NCI-H187 (cell line): ENCODE measurements at regions not wholly inside any gene's neighbourhood (a gene's known extent, or its start where the extent isn't known, plus 50 kb on each side); places are given as distances from the start of the nearest gene placed in this dataset.

Experiments used
- DNase-seq, 2 experiments: peaks; one replicate each; lab custom pipeline; 2025; lab: John Stamatoyannopoulos, UW

- no peak for DNase-seq
These were observed 387.9 kb downstream of the MN1 start for GRCh38 chr22:27413702-27414101.

- no peak for DNase-seq
These were observed 384.8 kb downstream of the MN1 start for GRCh38 chr22:27416511-27417420.

GRCh38 chr22:27417421-27417814, 384.1 kb downstream of the MN1 start:
- no peak for DNase-seq

GRCh38 chr22:27418261-27418660, 383.3 kb downstream of the MN1 start:
- DNase-seq: no peak

GRCh38 chr22:27419473-27419872, 382.1 kb downstream of the MN1 start:
- no peak for DNase-seq

GRCh38 chr22:27420195-27420816, 381.2 kb downstream of the MN1 start:
- no peak for DNase-seq

- no peak for DNase-seq
These were observed 380.7 kb downstream of the MN1 start for GRCh38 chr22:27420817-27421361.

GRCh38 chr22:27422442-27422841, 379.1 kb downstream of the MN1 start:
- no peak for DNase-seq

- DNase-seq: no peak
These were observed 377.2 kb downstream of the MN1 start for GRCh38 chr22:27424319-27424718.

- no peak for DNase-seq
These were observed 372.1 kb downstream of the MN1 start for GRCh38 chr22:27429476-27429875.

GRCh38 chr22:27431081-27431480, 370.5 kb downstream of the MN1 start:
- no peak for DNase-seq

GRCh38 chr22:27431896-27432295, 369.7 kb downstream of the MN1 start:
- no peak for DNase-seq

GRCh38 chr22:27433099-27433498, 368.5 kb downstream of the MN1 start:
- no peak for DNase-seq

GRCh38 chr22:27433585-27434190, 367.9 kb downstream of the MN1 start:
- no peak for DNase-seq

GRCh38 chr22:27434898-27435297, 366.7 kb downstream of the MN1 start:
- no peak for DNase-seq

GRCh38 chr22:27435844-27436576, 365.5 kb downstream of the MN1 start:
- DNase-seq: no peak

GRCh38 chr22:27436591-27436990, 365.0 kb downstream of the MN1 start:
- DNase-seq: no peak

- DNase-seq: no peak
These were observed 364.0 kb downstream of the MN1 start for GRCh38 chr22:27437570-27437969.

- no peak for DNase-seq
These were observed 363.1 kb downstream of the MN1 start for GRCh38 chr22:27438271-27438980.

- DNase-seq: no peak
These were observed 362.4 kb downstream of the MN1 start for GRCh38 chr22:27439131-27439530.

GRCh38 chr22:27440304-27440865, 361.2 kb downstream of the MN1 start:
- DNase-seq: no peak
